ENCODE measurements at regions not wholly inside any gene's neighbourhood (a gene's known extent, or its start where the extent isn't known, plus 50 kb on each side); places are given as distances from the start of the nearest gene placed in this dataset.

DNA sequence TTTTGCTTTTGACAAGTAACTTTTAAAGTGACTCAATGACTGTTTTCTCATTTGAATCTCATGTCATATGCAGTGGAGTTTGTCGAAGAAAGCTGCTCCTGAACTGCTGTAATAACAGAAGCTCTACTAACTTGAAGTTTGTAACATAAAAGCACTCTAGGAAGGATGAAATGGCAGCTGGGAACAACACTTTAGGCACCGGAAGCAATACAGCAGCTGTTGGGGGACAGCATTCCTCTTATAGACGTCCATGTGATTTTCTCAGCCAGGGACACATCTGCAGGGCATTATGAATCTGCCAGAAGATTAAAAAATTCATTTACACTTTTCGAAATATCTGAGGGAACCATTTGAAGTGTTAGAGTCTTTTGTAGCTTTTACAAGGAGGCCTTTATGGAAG lies 1035.8 kb downstream of the ADGRL3 start:
- Histone ChIP-seq H2AFZ (replicated peaks; ENCODE audit: low read length, poor library complexity) (no peak overlapping the region), H2BK5ac (ENCODE audit: low read depth, low read length, poor library complexity, severe bottlenecking) (no peak overlapping the region), H3K18ac (ENCODE audit: low read depth, low read length) (no peak overlapping the region), H3K56ac (ENCODE audit: extremely low read depth, insufficient read depth, low read length) (no peak overlapping the region), H3K4me2 (ENCODE audit: low read depth, low read length) (no peak overlapping the region), H3K27me3 (ENCODE audit: control insufficient read depth, insufficient read depth, low read length) (no peaks in the 10 kb centered on the region), H3K4me1 (ENCODE audit: control insufficient read depth, insufficient read depth, low read length) (no peaks in the 10 kb centered on the region), H3K79me1 (ENCODE audit: low read depth in 1 of 2, low read length in 2 of 2) (no peaks in the 10 kb centered on the region), H2BK15ac (ENCODE audit: low read depth, low read length) (no peak overlapping the region), H2AK9ac (replicated peaks; ENCODE audit: low read depth, low read length, poor library complexity) (no peak overlapping the region), H3K9me3 (ENCODE audit: control insufficient read depth, insufficient read depth, low read length) (0 out of 2 replicates have a peak, but pooled peaks cover 1% of the 10 kb centered on the region), H4K91ac (ENCODE audit: insufficient read depth, low read depth, low read length) (no peak overlapping the region), H3K4ac (ENCODE audit: low read depth, low read length) (no peak overlapping the region), H4K8ac (ENCODE audit: low read depth in 2 of 2, low read length in 2 of 2) (no peak overlapping the region), H3K14ac (replicated peaks; ENCODE audit: low read depth, low read length) (no peak overlapping the region), H2AK5ac (ENCODE audit: low read depth, low read length) (no peak overlapping the region), H3K4me3 (ENCODE audit: insufficient read depth, low read depth, low read length) (no peak overlapping the region), H3K9ac (ENCODE audit: low read depth, low read length) (no peak overlapping the region), H4K20me1 (ENCODE audit: insufficient read depth, low read length) (no peaks in the 10 kb centered on the region), H2BK120ac (ENCODE audit: low read depth, low read length) (no peak overlapping the region), H3K23ac (ENCODE audit: low read depth, low read length) (no peak overlapping the region), H3K27ac (ENCODE audit: insufficient read depth, low read length) (no peak overlapping the region), H4K5ac (ENCODE audit: low read depth, low read length) (no peak overlapping the region), H3K9me1 (ENCODE audit: insufficient read depth, low read length) (no peaks in the 10 kb centered on the region), H3K36me3 (ENCODE audit: control insufficient read depth, insufficient read depth, low read length) (no peaks in the 10 kb centered on the region), H2BK20ac (ENCODE audit: low read depth, low read length) (no peak overlapping the region)
- WGBS, 2 experiments (ENCODE audit: extremely low coverage in 2 of 2, insufficient read length in 1 of 2), result no CpG with 5 or more reads among the region's 4 CpGs
- intact Hi-C loops (cut with micrococcal nuclease), result no loop called here
- ChIA-PET POLR2A (ENCODE audit: unreplicated experiment) (no interaction called here), CTCF (no interaction called here)
- ATAC-seq (ENCODE audit: low read depth) (no peak), DNase-seq (no peak)
- in situ Hi-C loops (cut with MboI; ENCODE audit: low sequenced_read_pairs), result no loop called here
- BruUV-seq (replicated peaks), result no TSS peak
- no peak for TF ChIP-seq FOS (IDR thresholded peaks at IDR 0.05; ENCODE audit: low read depth, low read length)
- no peak for TF ChIP-seq RFX5 (IDR thresholded peaks at IDR 0.05; ENCODE audit: low read depth, low read length)
- no peak for TF ChIP-seq USF2 (IDR thresholded peaks at IDR 0.05; ENCODE audit: low read depth, low read length)
- no peak for TF ChIP-seq CHD1 (IDR thresholded peaks at IDR 0.05; ENCODE audit: low read depth, low read length)
- TF ChIP-seq, protein P1, sequence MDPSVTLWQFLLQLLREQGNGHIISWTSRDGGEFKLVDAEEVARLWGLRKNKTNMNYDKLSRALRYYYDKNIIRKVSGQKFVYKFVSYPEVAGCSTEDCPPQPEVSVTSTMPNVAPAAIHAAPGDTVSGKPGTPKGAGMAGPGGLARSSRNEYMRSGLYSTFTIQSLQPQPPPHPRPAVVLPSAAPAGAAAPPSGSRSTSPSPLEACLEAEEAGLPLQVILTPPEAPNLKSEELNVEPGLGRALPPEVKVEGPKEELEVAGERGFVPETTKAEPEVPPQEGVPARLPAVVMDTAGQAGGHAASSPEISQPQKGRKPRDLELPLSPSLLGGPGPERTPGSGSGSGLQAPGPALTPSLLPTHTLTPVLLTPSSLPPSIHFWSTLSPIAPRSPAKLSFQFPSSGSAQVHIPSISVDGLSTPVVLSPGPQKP (IDR thresholded peaks at IDR 0.05; ENCODE audit: borderline replicate concordance, low read depth, low read length), result no peak
- TF ChIP-seq, protein P2, sequence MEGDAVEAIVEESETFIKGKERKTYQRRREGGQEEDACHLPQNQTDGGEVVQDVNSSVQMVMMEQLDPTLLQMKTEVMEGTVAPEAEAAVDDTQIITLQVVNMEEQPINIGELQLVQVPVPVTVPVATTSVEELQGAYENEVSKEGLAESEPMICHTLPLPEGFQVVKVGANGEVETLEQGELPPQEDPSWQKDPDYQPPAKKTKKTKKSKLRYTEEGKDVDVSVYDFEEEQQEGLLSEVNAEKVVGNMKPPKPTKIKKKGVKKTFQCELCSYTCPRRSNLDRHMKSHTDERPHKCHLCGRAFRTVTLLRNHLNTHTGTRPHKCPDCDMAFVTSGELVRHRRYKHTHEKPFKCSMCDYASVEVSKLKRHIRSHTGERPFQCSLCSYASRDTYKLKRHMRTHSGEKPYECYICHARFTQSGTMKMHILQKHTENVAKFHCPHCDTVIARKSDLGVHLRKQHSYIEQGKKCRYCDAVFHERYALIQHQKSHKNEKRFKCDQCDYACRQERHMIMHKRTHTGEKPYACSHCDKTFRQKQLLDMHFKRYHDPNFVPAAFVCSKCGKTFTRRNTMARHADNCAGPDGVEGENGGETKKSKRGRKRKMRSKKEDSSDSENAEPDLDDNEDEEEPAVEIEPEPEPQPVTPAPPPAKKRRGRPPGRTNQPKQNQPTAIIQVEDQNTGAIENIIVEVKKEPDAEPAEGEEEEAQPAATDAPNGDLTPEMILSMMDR (conservative IDR thresholded peaks at IDR 0.05; ENCODE audit: low read depth, low read length), result no peak
- TF ChIP-seq CEBPB (IDR thresholded peaks at IDR 0.05; ENCODE audit: low read depth, low read length), result no peak
- TF ChIP-seq RAD21 (IDR thresholded peaks at IDR 0.05; ENCODE audit: low read length), result no peak
- TF ChIP-seq RCOR1 (IDR thresholded peaks at IDR 0.05; ENCODE audit: insufficient replicate concordance, low read length), result no peak
- TF ChIP-seq MAZ (IDR thresholded peaks at IDR 0.05; ENCODE audit: borderline replicate concordance, low read depth, low read length), result no peak
- TF ChIP-seq MAFK (IDR thresholded peaks at IDR 0.05; ENCODE audit: low read depth, low read length), result no peak
- no peak for TF ChIP-seq SMC3 (IDR thresholded peaks at IDR 0.05; ENCODE audit: low read depth, low read length)
- TF ChIP-seq POLR2A (IDR thresholded peaks at IDR 0.05; ENCODE audit: low read depth, low read length), result no peak
- no peak for TF ChIP-seq NFE2L2 (IDR thresholded peaks at IDR 0.05; ENCODE audit: low read depth, low read length)
- TF ChIP-seq BHLHE40 (IDR thresholded peaks at IDR 0.05; ENCODE audit: low read depth, low read length), result no peak
- TF ChIP-seq MXI1 (IDR thresholded peaks at IDR 0.05; ENCODE audit: borderline replicate concordance, low read depth, low read length), result no peak
- dilution Hi-C loops (cut with HindIII; ENCODE audit: low sequenced_read_pairs, unreplicated experiment), result no loop called here

Measured in IMR-90 (cell line).